ENCODE measurements at regions not wholly inside any gene's neighbourhood (a gene's known extent, or its start where the extent isn't known, plus 50 kb on each side); places are given as distances from the start of the nearest gene placed in this dataset.

DNA sequence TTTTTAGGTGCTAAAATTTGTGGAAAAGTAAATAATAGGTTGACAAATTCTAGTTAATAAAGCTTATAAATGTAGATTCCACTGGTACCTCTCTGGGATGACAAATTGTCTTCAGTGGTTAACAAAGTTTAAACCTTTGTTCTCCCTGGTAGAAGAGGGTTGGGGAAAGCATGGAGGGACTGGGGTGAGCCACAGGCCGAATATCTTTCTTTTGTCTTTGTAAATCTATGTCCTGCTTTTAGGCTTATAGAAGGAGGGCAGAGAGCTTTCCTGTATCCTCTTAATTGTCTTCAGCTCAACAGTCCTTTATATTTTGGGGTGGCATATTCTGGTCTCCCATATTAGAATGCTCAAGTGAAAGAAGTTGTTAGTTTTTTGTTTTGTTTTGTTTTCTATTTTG is 142.2 kb upstream of the CNOT2 start:
- TF ChIP-seq, protein P1, sequence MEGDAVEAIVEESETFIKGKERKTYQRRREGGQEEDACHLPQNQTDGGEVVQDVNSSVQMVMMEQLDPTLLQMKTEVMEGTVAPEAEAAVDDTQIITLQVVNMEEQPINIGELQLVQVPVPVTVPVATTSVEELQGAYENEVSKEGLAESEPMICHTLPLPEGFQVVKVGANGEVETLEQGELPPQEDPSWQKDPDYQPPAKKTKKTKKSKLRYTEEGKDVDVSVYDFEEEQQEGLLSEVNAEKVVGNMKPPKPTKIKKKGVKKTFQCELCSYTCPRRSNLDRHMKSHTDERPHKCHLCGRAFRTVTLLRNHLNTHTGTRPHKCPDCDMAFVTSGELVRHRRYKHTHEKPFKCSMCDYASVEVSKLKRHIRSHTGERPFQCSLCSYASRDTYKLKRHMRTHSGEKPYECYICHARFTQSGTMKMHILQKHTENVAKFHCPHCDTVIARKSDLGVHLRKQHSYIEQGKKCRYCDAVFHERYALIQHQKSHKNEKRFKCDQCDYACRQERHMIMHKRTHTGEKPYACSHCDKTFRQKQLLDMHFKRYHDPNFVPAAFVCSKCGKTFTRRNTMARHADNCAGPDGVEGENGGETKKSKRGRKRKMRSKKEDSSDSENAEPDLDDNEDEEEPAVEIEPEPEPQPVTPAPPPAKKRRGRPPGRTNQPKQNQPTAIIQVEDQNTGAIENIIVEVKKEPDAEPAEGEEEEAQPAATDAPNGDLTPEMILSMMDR (IDR thresholded peaks at IDR 0.05): no peak
- no peak for TF ChIP-seq EP300 (IDR thresholded peaks at IDR 0.05)
- TF ChIP-seq POLR2AphosphoS5 (IDR thresholded peaks at IDR 0.05): no peak
